ENCODE measurements at regions not wholly inside any gene's neighbourhood (a gene's known extent, or its start where the extent isn't known, plus 50 kb on each side); places are given as distances from the start of the nearest gene placed in this dataset.
"Not testable (repeated sequence)": the region's sequence is repeated elsewhere in the genome, so short reads cannot be mapped to it uniquely, and the experiment has no call there.

DNA sequence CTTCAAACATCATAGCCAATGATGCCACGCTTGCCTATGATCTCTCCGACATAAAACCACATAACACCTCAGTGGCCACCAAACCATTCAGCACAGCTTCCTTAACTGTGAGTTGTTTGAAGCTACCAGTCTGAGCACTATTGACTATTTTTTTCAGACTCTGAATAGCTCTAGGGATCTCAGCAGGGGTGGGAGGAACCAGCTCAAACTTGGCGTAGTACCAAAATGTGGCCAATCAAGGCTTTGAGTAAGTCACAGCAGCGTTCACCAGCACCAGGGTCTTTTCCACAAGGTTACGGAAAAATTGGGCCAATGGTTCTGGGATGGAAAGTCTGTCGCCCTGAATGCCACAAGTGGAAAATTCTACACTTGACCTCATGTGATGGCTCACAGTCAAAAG lies 70.6 kb downstream of the SMPDL3A start:
- DNase-seq = no peak

- DNase-seq = no peak
Measured at GRCh38 chr6:122861594-122861993, 72.5 kb downstream of the SMPDL3A start.

- no peak for DNase-seq
Measured at GRCh38 chr6:122868137-122868536, 79.1 kb downstream of the SMPDL3A start.

GRCh38 chr6:122869437-122870024 lies 80.5 kb downstream of the SMPDL3A start:
- peak; percentile 91 for DNase-seq

DNA sequence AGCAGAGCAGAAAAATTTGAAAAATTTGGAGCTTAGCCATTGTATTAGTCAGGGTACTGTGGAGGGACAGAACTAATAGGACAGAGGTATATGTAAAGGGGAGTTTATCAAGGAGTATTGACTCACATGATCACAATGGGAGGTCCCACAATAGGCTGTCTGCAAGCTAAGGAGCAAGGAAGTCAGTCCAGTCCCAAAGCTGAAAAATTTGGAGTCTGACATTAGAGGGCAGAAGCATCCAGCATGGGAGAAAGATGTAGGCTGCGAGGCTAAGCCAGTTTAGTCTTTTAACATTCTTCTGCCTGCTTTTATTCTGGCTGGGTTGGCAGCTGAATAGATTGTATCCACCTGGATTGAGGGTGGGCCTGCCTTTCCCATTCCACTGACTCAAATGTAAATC lies 82.0 kb downstream of the SMPDL3A start:
- DNase-seq = no peak

DNA sequence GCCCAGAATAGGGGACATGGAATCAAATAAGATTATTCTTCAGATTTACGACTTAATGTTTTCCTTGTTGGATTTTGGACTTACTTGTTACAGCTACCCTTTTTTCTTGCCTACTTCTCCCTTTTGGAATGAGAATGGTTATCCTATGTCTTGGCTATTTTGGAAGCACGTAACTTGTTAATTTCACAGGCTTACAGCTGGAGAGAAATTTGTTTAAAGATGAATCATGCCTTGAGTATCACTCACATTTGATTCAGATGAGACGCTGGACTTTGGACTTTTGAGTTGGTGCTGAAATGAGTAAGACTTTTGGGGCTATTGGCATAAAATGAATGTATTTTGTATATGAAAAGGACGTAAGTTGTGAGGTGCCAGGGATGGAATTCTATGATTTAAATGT lies 83.3 kb downstream of the SMPDL3A start:
- no peak for DNase-seq

- no peak for DNase-seq
Measured at GRCh38 chr6:122877302-122877701, 88.2 kb downstream of the SMPDL3A start.

DNA sequence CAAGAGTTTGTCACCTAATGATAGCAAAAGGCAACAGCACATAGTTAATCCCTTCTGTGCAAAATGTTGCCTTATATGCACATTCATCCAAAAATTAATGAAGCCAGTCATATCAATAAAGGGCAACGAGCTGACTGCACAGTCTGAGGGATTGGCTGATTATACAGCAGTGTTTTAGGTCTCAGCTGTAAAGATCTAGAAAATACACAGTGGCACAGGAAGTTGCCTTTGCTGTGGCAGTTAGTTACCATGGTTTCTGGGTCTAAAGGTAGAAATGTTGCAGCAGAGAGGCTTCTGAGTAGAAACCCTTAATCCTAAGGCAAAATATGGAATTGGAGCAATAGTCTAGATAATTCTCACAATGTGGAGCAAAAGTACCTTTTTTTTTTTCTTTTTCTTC lies 89.7 kb downstream of the SMPDL3A start:
- DNase-seq = no peak

DNA sequence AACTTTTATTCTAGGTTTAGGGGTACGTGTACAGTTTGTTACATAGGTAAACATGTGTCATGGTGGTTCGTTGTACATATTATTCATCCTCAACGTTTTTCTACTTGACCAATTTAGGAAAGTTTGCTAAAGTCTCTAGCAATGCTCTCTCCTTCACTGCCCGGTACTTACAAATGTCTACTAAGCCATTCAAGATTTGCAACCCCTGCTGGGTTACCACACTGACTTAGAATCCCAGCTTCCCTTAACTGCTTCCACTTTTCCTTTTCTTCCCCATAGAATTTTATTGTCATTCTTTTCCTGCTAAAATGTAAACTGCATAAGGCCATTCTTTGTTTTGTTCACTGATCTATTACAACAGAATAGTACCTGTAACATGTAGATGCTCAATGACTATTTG lies 97.4 kb downstream of the SMPDL3A start:
- DNase-seq = no peak

GRCh38 chr6:122887941-122888340 lies 98.9 kb downstream of the SMPDL3A start:
- DNase-seq = no peak

GRCh38 chr6:122888680-122889079 lies 99.6 kb downstream of the SMPDL3A start:
- DNase-seq = not testable (repeated sequence)

- no peak for DNase-seq
Measured at GRCh38 chr6:122890250-122890649, 101.2 kb downstream of the SMPDL3A start.

DNA sequence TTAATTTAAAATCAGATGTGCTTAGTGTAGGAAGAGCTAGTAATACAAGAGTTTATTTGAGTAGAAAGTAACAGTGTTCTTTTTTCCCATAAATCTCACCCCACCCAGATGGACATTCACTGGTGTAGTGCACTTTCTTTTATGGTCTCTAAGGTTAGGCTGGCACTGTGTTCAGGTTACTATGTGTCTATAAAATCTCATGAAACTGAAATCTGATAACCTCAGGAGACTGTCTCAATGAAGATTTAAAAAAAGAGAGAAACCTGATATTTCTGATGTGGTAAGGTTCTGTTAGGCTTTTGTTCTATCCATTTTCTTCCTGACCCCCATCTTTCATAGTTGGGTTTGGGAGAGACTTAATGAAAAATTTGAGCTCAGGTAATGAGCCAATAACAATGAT lies 101.2 kb upstream of the CLVS2 start:
- DNase-seq = no peak

DNA sequence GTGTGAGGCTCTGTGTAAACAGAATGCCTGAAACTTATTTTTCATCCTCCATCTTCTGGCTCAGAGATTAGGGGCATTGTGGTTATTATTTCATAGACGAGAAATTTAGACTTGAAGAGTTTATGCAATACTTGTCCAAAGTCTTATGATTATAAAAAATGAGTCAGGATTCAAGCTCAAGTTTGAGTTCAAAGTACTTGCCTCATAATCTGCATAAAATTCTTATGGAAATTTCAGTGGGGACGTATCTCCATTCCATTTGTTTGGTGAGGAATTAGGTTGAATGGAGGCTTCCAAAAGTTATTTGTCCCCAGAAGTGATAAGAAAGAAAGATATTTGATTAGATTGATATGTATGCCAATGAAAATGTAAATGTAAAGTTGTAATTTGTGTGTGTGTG lies 93.7 kb upstream of the CLVS2 start:
- DNase-seq = no peak

GRCh38 chr6:122903266-122903915 lies 92.6 kb upstream of the CLVS2 start:
- no peak for DNase-seq

- DNase-seq = no peak
Measured at GRCh38 chr6:122904166-122904565, 91.9 kb upstream of the CLVS2 start.

DNA sequence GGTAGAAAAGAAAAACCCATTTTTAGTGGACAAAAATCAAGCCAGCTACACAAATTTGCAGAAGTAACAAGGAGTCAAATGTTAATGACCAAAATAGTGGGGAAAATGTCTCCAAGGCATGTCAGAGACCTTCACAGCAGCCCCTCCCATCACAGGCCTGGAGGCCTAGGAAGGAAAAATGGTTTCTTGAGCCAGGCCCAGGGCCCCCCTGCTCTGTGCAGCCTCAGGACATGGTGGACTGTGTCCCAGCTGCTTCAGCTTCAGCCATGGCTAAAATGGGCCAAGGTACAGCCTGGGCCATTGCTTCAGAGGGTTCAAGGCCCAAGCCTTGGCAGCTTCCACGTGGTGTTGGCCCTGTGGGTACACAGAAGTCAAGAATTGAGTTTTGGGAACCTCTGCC lies 82.5 kb upstream of the CLVS2 start:
- no peak for DNase-seq

GRCh38 chr6:122918714-122919113 lies 77.3 kb upstream of the CLVS2 start:
- DNase-seq = no peak

DNA sequence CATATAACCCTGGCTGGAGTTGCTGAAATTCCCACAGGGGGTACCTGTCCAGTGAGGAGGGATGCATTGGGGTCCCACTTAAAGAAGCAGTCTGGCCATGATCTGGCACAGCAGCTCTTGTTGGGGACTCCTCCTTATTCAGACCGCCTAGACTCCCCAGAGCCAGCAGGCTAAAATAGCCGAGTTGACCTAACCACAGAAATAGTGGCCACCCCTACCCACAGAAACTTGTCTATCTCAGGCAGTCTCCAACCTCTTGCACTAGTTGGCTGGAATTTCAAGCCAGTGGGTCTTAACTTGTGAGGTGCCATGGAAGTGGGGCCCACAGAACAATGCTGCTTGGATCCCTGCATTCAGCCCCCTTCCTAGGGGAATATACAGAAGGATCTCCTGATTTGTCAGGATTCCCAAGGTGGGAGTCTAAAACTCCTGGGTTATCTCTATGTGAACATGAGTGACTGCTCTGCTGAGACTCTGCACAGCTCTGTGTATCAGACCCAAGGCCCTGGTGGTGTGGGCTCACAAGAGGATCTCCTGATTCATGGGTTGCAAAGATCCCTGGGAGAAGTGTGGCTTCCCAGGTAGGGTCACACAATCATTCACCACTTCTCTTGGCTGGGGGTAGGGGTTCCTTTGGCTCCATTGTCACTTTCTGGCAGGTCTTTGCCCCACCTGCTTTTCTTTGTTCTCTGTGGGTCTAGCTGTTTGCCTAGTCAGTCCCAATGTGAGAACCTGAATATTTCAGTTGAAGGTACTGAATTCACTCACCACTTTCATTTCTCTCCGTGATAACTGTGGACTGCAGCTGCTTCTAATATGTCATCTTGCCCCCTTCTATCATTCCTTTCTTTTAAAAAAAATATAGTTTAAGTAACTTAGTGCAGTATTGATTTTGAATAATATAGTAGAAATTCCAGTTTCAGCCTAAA lies 65.5 kb upstream of the CLVS2 start:
- DNase-seq = no peak

- no peak for DNase-seq
Measured at GRCh38 chr6:122931916-122932315, 64.1 kb upstream of the CLVS2 start.

DNA sequence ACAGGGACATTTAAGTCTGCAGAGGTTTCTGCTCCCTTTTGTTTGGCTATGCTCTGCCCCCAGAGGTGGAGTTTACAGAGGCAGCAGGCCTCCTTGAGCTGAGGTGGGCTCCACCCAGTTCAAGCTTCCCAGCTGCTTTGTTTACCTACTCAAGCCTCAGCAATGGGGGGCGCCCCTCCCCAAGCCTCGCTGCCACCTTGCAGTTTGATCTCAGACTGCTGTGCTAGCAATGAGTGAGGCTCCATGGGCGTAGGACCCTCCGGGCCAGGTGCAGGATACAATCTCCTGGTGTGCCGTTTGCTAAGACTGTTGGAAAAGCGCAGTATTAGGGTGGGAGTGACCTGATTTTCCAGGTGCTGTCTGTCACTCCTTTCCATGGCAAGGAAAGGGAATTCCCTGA lies 51.1 kb upstream of the CLVS2 start:
- not testable (repeated sequence) for DNase-seq
